Fibroblast of skin of abdomen (primary cell): ENCODE measurements at regions not wholly inside any gene's neighbourhood (a gene's known extent, or its start where the extent isn't known, plus 50 kb on each side); places are given as distances from the start of the nearest gene placed in this dataset.

Experiments used
- DNase-seq: peaks from one replicate; pipeline ENCODE4 v3.0.0-alpha.2; 2013

DNA sequence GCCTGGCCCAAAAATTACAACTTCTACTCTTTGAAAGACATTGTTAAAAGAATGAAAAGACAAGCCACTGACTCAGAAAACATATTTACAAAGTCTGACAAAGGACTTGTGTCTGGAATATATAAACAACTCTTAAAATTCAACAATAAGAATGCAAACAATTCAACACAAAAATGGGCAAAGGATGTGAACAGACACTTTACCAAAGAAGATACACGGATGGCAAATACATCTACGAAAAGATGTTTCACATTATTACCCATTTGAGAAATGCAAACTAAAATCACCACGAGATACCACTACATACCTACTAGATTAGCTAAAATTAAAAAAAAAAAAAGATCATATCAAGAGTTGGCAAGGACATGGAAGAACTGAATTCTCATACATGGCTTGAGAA, 80.8 kb upstream of the METRNL start:
- no peak for DNase-seq

DNA sequence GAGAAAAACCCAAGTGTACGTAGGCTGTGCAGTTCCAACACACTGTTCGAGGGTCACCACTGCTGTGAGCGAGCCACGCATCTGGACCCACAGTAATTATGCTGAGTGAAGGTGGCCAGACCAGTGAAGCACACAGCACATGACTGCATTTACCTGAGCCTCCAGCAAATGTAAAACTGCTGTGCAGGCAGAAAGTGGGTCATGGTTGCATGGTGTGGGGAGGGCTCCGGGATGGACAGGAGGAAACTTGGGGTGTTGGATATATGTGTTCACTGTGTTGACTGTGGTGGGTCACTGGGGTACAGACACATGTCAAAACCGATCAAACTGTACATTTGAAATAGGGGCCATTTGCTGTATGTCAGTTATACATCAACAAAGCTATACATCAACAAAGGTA, 78.7 kb upstream of the METRNL start:
- no peak for DNase-seq

DNA sequence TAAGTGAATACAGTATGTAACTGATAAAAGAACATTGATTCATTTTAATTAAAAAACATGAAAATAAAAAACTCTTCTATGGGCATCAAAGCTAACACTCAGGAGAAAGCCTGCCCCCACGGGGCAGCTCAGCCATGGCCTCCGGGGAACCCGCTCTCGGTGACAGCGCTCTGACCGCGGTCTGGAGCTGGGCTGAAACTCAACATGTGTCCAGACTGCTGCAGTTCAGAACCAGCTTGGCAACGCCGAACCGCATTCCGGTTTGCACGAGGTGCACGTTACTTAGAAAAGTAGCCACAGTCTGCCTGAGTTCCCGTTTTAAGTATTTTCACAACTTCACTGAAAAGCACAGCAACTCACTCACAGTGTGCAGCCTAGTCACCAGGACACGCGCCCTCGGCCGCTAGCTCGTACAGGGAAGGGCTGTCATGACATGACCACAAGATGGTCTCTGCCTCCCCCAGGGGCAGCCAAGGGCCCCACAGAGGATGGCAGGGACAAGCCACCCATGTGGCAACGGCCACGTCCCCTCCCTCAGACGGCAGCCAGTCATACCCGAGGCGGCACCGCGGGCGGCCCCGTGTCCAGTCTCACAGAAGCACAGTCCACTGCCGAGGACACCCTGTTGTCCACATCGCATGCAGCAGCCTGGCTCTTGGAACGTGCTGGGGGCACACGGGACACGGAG, 77.1 kb upstream of the METRNL start:
- no peak for DNase-seq

DNA sequence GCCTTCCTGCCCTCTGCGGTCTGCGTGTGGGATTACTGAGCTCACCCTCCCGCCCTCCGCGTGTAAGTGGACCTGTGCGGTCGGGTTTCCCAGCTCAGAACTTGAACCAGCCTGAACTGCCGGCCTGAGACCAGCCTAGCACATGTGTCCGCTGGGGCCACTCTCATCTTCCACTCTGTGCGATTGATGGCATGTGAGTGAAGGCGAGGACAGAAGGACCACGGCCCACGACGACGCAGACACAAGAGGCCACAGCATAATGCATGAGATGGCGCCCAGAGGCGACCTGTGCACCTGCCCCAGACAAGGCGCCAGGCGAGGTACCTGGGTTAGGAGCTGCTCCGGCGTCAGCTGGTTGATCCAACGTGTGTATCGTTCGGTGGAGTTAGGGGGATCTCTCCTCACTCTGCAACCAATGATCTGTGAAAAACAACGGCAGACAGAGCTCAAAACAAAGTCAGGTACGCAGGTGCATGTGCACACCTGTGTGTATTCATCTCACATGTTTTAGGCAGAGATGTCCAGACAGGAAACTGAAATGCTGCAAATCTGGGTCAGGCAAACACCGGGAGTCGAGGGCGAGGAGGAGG, 74.5 kb upstream of the METRNL start:
- no peak for DNase-seq

DNA sequence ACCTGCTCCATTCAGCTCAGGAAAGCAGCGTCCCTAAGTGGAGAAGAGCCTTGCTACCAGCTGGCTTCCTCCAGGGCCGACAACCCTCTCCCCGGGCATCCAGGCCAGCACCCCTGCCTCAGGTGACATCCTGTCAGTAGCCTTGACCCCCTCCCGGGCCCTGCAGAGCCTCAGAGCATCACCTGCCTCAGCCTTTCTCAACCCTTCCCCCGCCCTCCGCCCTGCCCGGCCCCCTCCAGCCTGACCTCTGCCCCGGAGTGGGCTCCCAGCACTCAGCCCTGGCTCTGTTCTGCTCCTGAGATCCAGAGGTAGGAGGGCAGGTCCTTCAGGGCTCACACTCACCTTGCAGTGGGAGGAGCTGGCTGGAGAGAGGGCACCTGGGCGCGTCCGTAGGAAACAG, 73.8 kb upstream of the METRNL start:
- no peak for DNase-seq

DNA sequence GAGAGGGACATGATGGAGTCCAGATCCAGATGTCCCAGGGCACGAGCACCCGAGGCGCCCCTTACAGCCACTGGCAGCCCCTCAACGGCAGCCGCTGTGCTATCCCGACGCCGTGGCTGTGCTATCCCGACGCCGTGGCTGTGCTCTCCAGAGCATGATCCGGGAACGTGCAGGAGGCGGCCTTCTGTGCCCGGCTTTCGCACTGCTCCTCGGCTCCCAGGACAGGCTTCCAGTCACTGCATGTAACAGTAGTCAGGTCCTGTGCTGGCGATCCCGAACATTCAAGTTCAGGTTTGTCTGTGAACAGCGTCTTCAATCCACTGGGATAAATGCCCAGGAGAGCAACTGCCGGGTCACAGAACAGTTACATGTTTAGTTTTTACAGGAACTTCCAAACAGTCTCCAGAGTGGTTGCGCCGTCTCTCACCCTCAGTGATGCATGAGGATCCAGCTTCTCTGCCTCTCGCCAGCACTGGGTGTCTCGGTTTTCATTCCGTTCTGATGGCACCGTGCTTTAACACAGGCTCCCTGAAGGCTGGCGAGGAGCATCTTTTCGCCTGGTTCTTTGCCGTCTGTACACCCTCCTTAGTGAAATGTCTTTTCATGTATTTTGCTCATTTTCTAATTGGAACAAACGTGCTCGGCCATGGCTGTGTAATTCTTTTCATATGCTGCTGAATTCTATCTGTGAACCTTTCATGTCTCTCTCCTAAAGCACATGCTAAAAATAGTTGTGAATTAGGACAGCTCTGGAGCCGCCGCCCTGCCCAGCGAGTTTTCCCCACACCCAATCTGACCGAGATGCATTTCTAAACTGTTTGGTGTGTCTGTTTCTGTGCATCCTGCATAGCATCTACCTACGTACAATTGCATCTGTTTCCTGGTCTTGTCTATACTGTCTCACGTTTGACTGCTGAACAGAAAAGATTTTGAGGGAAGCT, 72.6 kb upstream of the METRNL start:
- peak; percentile 17 for DNase-seq

DNA sequence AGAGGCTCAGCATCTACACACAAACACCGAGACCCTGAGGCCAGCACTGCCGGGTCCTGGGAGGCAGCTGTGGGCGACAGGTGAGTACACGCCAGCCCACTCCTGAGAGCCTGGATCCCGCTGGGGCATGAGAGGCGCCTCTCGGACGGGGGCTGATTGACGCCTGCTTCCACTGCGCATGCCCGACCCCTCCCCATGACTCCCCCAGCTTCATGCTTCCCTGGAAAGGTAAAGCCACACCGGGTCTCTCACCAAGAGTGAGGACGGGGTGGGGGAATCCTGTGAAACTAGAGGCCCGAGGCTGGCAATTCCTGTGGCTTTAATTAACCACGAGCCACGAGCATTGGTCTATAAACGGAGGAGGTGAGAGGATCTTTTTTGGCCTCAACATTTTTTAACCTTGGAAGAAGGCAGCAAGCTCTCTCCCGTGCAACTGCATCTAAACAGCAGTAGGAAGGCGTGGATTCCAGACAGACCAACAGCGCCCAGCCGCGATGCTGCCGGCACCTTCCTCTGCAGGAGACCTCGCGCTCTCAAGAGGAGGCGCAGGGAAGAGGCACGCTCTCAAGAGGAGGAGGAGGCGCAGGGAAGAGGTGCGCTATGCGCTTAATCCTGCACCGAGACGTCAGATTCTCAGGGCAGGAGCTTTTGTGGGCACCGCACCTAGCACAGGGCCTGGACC, 71.8 kb upstream of the METRNL start:
- DNase-seq, result no peak

DNA sequence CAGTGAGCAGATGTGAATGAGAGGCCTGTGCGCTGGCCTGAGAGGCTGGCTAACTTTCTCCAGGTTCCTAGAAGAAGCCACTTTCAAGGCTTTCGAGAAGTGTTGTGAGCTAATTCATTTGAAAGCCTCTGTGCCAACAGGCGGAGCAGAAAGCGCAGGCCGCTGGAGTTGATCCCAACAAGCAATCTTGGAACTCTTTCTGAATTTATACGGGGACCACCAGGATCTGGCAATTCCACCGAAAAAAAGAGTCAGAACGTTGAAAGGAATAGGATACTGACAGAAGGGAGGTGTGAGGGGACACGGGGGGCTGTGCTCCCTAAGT, 71.3 kb upstream of the METRNL start:
- DNase-seq, result no peak

DNA sequence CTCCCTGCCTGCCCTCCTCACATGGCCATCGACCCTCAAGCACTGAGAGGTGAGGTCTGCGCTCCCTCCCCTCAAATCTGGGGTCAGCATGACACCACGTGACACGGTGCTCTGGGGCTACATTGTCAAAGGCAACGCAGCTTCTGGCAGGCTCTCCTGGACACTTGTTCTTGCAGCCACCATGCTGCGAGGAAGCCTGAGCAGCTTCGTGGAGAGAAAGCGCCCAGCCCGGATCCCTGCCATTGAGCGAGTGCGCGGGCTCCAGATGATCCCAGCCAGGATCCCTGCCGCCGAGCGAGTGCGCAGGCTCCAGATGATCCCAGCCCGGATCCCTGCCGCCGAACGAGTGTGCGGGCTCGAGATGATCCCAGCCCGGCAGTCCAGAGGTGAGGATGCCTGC, 70.9 kb upstream of the METRNL start:
- DNase-seq, result no peak

DNA sequence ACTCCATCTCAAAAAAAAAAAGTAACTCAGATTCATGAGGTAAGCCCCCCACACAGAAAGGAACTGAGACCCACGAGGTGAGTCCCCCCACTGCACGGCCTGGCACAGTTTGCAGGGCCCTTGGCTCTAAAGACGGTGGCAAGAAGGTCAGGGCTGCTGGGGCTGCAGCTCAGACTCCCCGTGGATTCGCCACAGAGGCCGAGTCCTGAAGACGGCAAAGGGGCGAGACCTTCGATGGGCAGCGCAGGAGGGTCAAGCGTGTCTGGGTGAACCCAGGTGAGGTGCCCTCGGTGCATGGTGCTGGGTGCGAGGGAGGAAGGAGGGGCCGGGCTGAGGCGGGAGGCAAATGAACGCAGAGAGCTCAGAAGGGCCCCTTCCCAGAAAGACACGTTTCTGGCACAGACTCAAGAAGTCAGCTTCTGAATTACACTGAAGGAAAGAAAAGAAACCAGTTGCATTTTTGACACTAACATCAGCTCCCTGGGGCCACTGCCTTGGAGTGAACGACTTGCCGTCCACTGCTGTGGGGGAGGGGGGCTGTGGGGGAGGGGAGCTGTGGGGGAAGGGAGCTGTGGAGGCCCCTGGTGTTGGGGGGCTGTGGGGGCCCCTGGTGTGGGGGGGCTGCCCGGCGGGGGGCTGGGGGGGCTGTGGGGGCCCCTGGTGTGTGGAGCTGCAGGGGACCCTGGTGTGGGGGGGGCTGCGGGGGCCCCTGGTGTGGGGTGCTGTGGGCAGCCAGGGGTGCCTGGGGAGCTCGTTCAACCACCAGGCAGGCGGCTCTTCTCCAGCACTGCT, 69.8 kb upstream of the METRNL start:
- peak; percentile 10 for DNase-seq

DNA sequence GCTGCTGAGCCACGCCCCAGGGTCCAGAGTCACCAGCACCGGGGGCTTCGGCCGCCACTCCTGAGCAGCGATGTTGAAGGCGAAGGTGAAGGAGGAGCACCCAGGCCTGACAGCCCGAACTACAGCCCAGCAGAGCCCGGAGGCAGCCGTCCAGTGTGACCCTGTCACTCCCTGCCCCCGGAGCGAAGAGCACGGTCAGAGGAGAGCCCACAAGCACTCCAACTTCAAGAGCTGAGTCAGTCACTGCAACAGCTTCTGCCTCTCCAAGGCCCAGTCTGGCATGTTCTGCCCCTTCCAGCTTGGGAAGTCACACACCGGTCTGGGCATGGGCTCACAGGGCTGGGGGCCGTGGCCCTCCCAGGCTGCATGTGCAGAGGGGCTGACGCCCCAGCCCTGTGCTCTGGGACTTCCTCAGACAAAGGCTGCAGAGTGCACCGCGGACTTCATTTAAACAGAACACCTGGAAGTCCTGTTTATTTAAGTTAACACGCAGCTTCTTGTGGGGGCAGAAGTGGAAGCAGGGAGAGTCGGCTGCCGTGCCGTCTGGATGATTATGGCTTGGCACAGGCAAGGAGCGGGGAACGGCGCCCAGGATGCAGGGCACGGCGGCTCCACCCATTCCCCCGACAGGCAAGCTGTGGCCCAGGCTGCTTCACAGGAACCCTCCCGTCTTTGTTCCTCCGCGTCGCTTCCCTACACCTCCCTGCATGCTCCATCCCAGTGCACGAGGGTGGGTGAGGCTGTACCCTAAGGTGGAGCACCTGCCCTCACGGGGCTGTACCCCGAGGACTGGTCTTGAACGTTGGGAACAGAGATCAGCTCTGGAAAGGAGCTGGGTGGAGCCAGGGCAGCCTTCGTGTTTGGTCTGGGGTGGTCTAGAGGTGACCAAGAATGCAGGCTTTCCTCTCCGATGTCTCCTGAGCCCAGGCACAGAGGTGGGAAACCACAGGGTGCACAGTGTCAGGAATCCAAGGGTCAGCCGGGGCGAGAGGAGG, 68.9 kb upstream of the METRNL start:
- DNase-seq, result no peak

DNA sequence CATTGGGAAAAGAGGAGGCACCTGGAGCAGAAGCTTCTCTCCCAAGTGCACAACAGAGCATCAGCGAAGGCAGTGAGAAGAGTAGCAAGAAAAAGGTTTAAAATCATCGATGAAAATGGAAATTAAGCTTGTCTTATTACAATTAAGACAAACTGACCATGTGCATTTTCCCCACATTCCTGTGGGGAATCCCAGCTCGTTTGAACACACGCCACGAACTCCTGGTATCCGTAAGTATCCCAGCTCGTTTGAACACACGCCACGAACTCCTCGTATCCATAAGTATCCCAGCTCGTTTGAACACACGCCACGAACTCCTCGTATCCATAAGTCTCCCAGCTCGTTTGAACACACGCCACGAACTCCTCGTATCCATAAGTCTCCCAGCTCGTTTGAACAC, 67.7 kb upstream of the METRNL start:
- DNase-seq, result peak; percentile 60

DNA sequence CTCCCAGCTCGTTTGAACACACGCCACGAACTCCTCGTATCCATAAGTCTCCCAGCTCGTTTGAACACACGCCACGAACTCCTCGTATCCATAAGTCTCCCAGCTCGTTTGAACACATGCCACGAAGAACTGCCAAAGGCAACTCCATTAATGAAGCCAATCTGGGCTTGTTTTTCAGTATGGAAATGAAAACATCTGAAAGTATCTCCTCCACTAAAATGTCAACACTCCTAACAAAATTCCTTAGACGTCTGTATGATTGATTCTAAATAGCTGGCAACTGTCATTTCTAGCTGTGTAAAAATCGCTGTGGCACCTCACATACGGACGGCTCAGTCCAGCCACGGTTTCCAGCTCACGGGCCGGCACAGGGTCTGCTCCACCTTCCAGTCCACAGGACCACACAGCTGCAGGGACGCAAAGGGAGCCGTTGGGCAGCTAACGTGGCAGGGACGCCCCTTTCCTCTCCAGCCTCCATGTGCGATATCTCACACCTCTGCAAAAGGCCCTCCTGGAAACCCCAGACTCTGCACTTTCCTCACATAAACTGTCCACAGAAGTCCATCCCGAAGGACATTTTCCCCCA, 67.1 kb upstream of the METRNL start:
- DNase-seq, result peak; percentile 76

DNA sequence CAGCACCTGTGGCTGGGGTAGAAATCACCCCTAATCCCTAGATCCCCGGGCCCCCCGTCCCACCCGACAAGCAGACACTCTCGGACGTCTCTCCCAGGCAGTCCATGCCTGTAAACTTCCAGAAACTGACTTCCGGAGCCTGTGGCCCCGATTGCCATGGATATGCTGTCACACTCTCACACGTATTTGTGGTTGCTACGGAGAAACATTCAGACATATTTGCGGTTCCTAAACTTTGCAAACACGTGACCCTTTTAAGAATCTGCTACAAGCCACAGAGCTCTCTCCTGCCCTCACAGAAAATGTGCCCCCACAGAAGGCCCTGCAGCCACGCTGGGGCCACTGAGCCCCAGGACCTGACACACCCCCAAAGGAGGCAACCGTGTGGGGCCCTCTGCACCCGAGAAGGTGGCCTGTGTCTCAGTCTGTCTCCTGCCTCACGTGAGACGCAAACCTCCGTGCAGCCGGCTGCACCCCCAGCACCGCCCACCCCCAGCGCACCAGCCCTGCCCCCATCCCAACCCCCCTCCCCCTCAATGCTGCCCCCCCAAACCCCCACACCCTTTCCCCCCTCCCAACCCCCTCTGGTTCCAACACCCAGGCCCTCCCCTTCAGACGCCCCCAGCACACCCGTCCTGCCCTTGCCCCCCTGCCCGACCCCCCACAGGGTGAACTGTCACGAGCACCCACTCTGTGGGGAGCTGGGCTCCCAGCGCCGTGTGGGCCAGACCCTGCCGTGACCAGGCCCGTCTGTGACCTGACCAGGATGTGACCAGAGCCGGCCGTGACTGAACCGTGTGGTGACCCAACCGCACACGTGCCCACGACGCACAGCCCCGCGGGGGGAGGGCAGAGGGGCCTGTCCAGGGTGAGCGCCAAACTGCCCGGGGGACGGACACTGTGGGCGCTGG, 66.3 kb upstream of the METRNL start:
- DNase-seq, result peak; percentile 95

DNA sequence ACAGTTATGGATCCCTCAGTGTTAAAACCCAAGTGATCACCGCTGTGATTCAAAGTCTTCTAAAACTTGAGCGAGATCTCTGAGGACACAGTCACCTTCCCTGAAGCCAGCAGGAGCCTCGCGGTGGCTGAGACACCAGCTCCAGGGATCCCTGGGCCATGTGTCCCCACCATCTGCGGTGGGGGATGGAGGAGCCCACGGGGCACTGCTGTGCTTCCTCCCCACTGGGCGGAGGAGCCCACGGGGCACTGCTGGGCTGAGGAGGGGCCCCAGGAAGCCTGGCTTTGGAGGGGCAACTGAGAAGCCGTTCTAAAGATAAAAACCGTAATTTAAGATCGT, 65.7 kb upstream of the METRNL start:
- no peak for DNase-seq

DNA sequence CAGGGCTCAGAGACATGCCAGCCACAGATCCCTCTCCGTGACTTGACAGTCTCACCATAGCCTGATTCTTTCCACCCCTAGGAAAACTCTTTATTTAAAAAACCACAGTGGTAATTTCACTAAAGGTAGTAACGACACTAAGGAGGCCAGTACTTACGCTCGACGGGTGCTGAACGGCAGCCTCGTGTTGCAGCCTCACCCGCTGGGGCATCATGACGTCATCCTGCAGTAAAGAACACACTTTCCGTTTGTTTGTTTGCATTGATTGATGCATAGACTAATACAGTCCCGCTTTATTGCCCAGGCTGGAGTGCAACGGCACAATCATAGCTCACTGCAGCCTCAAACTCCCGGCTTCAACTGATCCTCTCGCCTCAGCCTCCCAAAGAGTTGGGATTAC, 65.1 kb upstream of the METRNL start:
- no peak for DNase-seq

DNA sequence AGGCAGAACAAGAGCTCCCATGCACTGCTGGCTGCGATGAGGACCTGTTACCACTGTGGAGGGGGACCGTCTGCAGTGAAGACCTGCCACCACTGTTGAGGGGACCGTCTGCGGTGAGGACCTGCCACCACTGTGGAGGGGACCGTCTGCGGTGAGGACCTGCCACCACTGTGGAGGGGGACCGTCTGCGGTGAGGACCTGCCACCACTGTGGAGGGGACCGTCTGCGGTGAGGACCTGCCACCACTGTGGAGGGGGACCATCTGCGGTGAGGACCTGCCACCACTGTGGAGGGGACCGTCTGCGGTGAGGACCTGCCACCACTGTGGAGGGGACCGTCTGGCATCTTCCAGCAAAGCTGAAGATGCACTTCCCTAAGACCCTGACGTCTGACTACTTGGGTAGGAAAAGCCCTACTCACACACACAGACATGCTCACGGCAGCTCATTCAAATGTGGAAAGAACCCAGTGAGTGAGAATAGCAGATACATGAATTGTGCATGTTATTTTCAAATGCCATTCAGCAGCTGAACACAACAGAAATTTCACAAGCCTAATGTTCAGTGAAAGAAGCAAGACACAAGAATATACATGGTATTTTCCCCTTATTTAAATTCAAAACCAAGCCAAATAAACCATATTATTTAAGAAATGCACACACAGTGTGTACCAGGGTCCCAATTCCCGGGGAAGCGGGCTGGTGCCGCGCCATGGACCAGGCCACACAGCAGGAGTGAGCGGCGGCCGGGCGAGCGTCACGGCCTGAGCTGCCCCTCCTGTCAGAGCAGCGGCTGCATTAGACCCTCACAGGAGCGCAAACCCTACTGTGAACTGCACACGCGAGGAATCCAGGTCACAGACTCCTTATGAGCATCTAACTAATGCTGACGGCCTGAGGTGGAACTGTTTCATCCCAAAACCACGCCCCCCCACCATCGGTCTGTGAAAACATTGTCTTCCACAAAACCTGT, 64.2 kb upstream of the METRNL start:
- DNase-seq, result no peak

DNA sequence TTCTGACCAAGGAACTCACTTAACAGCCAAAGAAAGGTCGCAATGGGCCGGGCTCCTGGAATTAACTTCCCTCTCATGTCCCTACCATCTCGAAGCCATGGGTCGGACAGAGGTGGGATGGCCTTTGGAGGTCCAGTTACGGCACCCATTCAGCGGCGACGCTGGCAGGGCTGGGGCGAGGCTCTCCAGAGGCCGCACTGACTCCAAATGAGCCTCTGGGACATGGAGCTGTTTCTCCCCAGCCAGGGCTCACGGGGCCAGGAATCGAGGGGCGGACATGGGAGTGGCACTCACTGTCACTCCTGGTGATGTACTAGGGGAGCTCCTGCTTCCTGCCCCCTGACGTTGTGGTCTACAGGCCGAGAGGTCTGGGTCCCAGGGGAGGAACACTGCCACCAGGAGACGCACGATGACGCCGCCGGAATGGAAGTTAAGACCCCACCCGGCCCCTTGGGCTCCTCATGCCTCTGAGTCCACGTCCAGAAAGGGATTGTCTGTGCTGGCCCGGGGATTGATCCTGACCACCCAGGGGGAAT, 60.7 kb upstream of the METRNL start:
- DNase-seq, result no peak
